ENCODE measurements at regions not wholly inside any gene's neighbourhood (a gene's known extent, or its start where the extent isn't known, plus 50 kb on each side); places are given as distances from the start of the nearest gene placed in this dataset.

GRCh38 chr10:33114451-33114952 lies 156.5 kb upstream of the ITGB1 start:
- H3K4me1 ChIP-seq (ENCODE audit: control insufficient read depth, insufficient read depth, low read length), result peaks cover 17% of the 10 kb centered on the region
- H3K4me3 ChIP-seq (ENCODE audit: low read length), result no peak overlapping the region
- DNase-seq, result no peak
- H3K27me3 ChIP-seq (ENCODE audit: control insufficient read depth, insufficient read depth, low read length), result no peaks in the 10 kb centered on the region
- no peaks in the 10 kb centered on the region for H3K36me3 ChIP-seq (ENCODE audit: control insufficient read depth, insufficient read depth, low read length)
- H3K9me3 ChIP-seq (ENCODE audit: control insufficient read depth, low read depth, low read length), result no peaks in the 10 kb centered on the region
- H3K27ac ChIP-seq (ENCODE audit: low read length), result no peak overlapping the region
- WGBS (ENCODE audit: insufficient coverage, low lambda C conversion rate), result no CpG with 5 or more reads among the region's 5 CpGs

- 100% methylated on average over 1 of the region's 5 CpGs for WGBS (ENCODE audit: insufficient coverage, low lambda C conversion rate)
- H3K27me3 ChIP-seq (ENCODE audit: control insufficient read depth, insufficient read depth, low read length), result no peaks in the 10 kb centered on the region
- H3K27ac ChIP-seq (ENCODE audit: low read length), result peak overlapping the region; percentile 39
- no peak for DNase-seq
- peaks cover 17% of the 10 kb centered on the region for H3K4me1 ChIP-seq (ENCODE audit: control insufficient read depth, insufficient read depth, low read length)
- H3K36me3 ChIP-seq (ENCODE audit: control insufficient read depth, insufficient read depth, low read length), result no peaks in the 10 kb centered on the region
- no peaks in the 10 kb centered on the region for H3K9me3 ChIP-seq (ENCODE audit: control insufficient read depth, low read depth, low read length)
- no peak overlapping the region for H3K4me3 ChIP-seq (ENCODE audit: low read length)
These were observed 155.4 kb upstream of the ITGB1 start for GRCh38 chr10:33113466-33113865.

GRCh38 chr10:33112831-33113455 lies 154.9 kb upstream of the ITGB1 start:
- H3K9me3 ChIP-seq (ENCODE audit: control insufficient read depth, low read depth, low read length), result no peaks in the 10 kb centered on the region
- peak; percentile 71 to 90 for DNase-seq
- 0% methylated on average over 1 of the region's 2 CpGs for WGBS (ENCODE audit: insufficient coverage, low lambda C conversion rate)
- peaks cover 17% of the 10 kb centered on the region for H3K4me1 ChIP-seq (ENCODE audit: control insufficient read depth, insufficient read depth, low read length)
- H3K27me3 ChIP-seq (ENCODE audit: control insufficient read depth, insufficient read depth, low read length), result no peaks in the 10 kb centered on the region
- H3K4me3 ChIP-seq (ENCODE audit: low read length), result no peak overlapping the region
- H3K36me3 ChIP-seq (ENCODE audit: control insufficient read depth, insufficient read depth, low read length), result no peaks in the 10 kb centered on the region
- H3K27ac ChIP-seq (ENCODE audit: low read length), result peak overlapping the region; percentile 39

GRCh38 chr10:33111488-33112051 lies 153.5 kb upstream of the ITGB1 start:
- H3K36me3 ChIP-seq (ENCODE audit: control insufficient read depth, insufficient read depth, low read length), result no peaks in the 10 kb centered on the region
- no peak overlapping the region for H3K27ac ChIP-seq (ENCODE audit: low read length)
- DNase-seq, result no peak
- WGBS (ENCODE audit: insufficient coverage, low lambda C conversion rate), result 100% methylated on average over 3 of the region's 7 CpGs
- H3K9me3 ChIP-seq (ENCODE audit: control insufficient read depth, low read depth, low read length), result no peaks in the 10 kb centered on the region
- peaks cover under 1% of the 10 kb centered on the region for H3K27me3 ChIP-seq (ENCODE audit: control insufficient read depth, insufficient read depth, low read length)
- H3K4me1 ChIP-seq (ENCODE audit: control insufficient read depth, insufficient read depth, low read length), result peaks cover 17% of the 10 kb centered on the region
- no peak overlapping the region for H3K4me3 ChIP-seq (ENCODE audit: low read length)

- 100% methylated on average over 1 of the region's 7 CpGs for WGBS (ENCODE audit: insufficient coverage, low lambda C conversion rate)
These were observed 151.9 kb upstream of the ITGB1 start for GRCh38 chr10:33109788-33110469.

GRCh38 chr10:33109384-33109783 lies 151.4 kb upstream of the ITGB1 start:
- Histone ChIP-seq H3K4me1 (ENCODE audit: control insufficient read depth, insufficient read depth, low read length) (peaks cover 13% of the 10 kb centered on the region), H3K4me3 (ENCODE audit: low read length) (no peak overlapping the region), H3K27ac (ENCODE audit: low read length) (no peak overlapping the region), H3K27me3 (ENCODE audit: control insufficient read depth, insufficient read depth, low read length) (peaks cover 2% of the 10 kb centered on the region), H3K9me3 (ENCODE audit: control insufficient read depth, low read depth, low read length) (no peaks in the 10 kb centered on the region), H3K36me3 (ENCODE audit: control insufficient read depth, insufficient read depth, low read length) (no peaks in the 10 kb centered on the region)
- DNase-seq, result no peak
- 70% methylated on average over 2 of the region's 4 CpGs for WGBS (ENCODE audit: insufficient coverage, low lambda C conversion rate)

More at GRCh38 chr10:33109788-33110469, 151.9 kb upstream of the ITGB1 start:
- H3K4me3 ChIP-seq (ENCODE audit: low read length), result no peak overlapping the region
- DNase-seq, result no peak
- peaks cover 2% of the 10 kb centered on the region for H3K27me3 ChIP-seq (ENCODE audit: control insufficient read depth, insufficient read depth, low read length)
- no peaks in the 10 kb centered on the region for H3K9me3 ChIP-seq (ENCODE audit: control insufficient read depth, low read depth, low read length)
- H3K4me1 ChIP-seq (ENCODE audit: control insufficient read depth, insufficient read depth, low read length), result peaks cover 17% of the 10 kb centered on the region
- H3K36me3 ChIP-seq (ENCODE audit: control insufficient read depth, insufficient read depth, low read length), result no peaks in the 10 kb centered on the region
- H3K27ac ChIP-seq (ENCODE audit: low read length), result no peak overlapping the region

GRCh38 chr10:33107953-33108352 lies 149.9 kb upstream of the ITGB1 start:
- Histone ChIP-seq H3K27me3 (ENCODE audit: control insufficient read depth, insufficient read depth, low read length) (peaks cover 2% of the 10 kb centered on the region), H3K9me3 (ENCODE audit: control insufficient read depth, low read depth, low read length) (no peaks in the 10 kb centered on the region), H3K36me3 (ENCODE audit: control insufficient read depth, insufficient read depth, low read length) (no peaks in the 10 kb centered on the region), H3K4me3 (ENCODE audit: low read length) (no peak overlapping the region), H3K4me1 (ENCODE audit: control insufficient read depth, insufficient read depth, low read length) (peaks cover 4% of the 10 kb centered on the region), H3K27ac (ENCODE audit: low read length) (no peak overlapping the region)
- 100% methylated on average over 1 of the region's 4 CpGs for WGBS (ENCODE audit: insufficient coverage, low lambda C conversion rate)
- no peak for DNase-seq

GRCh38 chr10:33106767-33107166 lies 148.7 kb upstream of the ITGB1 start:
- DNase-seq, result no peak
- Histone ChIP-seq H3K27me3 (ENCODE audit: control insufficient read depth, insufficient read depth, low read length) (peaks cover 2% of the 10 kb centered on the region), H3K4me3 (ENCODE audit: low read length) (no peak overlapping the region), H3K27ac (ENCODE audit: low read length) (no peak overlapping the region), H3K4me1 (ENCODE audit: control insufficient read depth, insufficient read depth, low read length) (no peaks in the 10 kb centered on the region), H3K36me3 (ENCODE audit: control insufficient read depth, insufficient read depth, low read length) (no peaks in the 10 kb centered on the region), H3K9me3 (ENCODE audit: control insufficient read depth, low read depth, low read length) (no peaks in the 10 kb centered on the region)
- WGBS (ENCODE audit: insufficient coverage, low lambda C conversion rate), result no CpG with 5 or more reads among the region's 10 CpGs

- Histone ChIP-seq H3K36me3 (ENCODE audit: control insufficient read depth, insufficient read depth, low read length) (no peaks in the 10 kb centered on the region), H3K9me3 (ENCODE audit: control insufficient read depth, low read depth, low read length) (no peaks in the 10 kb centered on the region), H3K4me3 (ENCODE audit: low read length) (no peak overlapping the region), H3K4me1 (ENCODE audit: control insufficient read depth, insufficient read depth, low read length) (no peaks in the 10 kb centered on the region), H3K27me3 (ENCODE audit: control insufficient read depth, insufficient read depth, low read length) (peaks cover 2% of the 10 kb centered on the region), H3K27ac (ENCODE audit: low read length) (no peak overlapping the region)
- no peak for DNase-seq
- WGBS (ENCODE audit: insufficient coverage, low lambda C conversion rate), result 100% methylated on average over 2 of the region's 5 CpGs
These were observed 145.9 kb upstream of the ITGB1 start for GRCh38 chr10:33103863-33104379.

GRCh38 chr10:33102071-33102470 lies 144.0 kb upstream of the ITGB1 start:
- Histone ChIP-seq H3K27ac (ENCODE audit: low read length) (no peak overlapping the region), H3K4me3 (ENCODE audit: low read length) (no peak overlapping the region), H3K9me3 (ENCODE audit: control insufficient read depth, low read depth, low read length) (no peaks in the 10 kb centered on the region), H3K4me1 (ENCODE audit: control insufficient read depth, insufficient read depth, low read length) (no peaks in the 10 kb centered on the region), H3K36me3 (ENCODE audit: control insufficient read depth, insufficient read depth, low read length) (no peaks in the 10 kb centered on the region), H3K27me3 (ENCODE audit: control insufficient read depth, insufficient read depth, low read length) (peaks cover 2% of the 10 kb centered on the region)
- DNase-seq, result no peak
- no CpG with 5 or more reads among the region's 5 CpGs for WGBS (ENCODE audit: insufficient coverage, low lambda C conversion rate)

Data from large intestine (tissue), 3 donors.